ENCODE measurements at regions not wholly inside any gene's neighbourhood (a gene's known extent, or its start where the extent isn't known, plus 50 kb on each side); places are given as distances from the start of the nearest gene placed in this dataset.

- 77 to 82% (median 81%) methylated on average over 2 of the region's 2 CpGs for WGBS, 3 donors
- Histone ChIP-seq H3K9me3 (no peaks in the 10 kb centered on the region), H3K27me3 (ENCODE audit: insufficient read depth in 3 of 3, low read length in 2 of 3) (no peaks in the 10 kb centered on the region), H3K36me3 (ENCODE audit: insufficient read depth in 1 of 2, low read depth in 1 of 2) (no peaks in the 10 kb centered on the region), H3K4me3 (no peak overlapping the region), H3K4me1 (no peaks in the 10 kb centered on the region), H3K27ac (no peak overlapping the region)
- no peak for DNase-seq
- no peak for ATAC-seq
- intact Hi-C loops (cut with DNase I) = no loop called here
- TF ChIP-seq, protein P1, sequence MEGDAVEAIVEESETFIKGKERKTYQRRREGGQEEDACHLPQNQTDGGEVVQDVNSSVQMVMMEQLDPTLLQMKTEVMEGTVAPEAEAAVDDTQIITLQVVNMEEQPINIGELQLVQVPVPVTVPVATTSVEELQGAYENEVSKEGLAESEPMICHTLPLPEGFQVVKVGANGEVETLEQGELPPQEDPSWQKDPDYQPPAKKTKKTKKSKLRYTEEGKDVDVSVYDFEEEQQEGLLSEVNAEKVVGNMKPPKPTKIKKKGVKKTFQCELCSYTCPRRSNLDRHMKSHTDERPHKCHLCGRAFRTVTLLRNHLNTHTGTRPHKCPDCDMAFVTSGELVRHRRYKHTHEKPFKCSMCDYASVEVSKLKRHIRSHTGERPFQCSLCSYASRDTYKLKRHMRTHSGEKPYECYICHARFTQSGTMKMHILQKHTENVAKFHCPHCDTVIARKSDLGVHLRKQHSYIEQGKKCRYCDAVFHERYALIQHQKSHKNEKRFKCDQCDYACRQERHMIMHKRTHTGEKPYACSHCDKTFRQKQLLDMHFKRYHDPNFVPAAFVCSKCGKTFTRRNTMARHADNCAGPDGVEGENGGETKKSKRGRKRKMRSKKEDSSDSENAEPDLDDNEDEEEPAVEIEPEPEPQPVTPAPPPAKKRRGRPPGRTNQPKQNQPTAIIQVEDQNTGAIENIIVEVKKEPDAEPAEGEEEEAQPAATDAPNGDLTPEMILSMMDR (IDR thresholded peaks at IDR 0.05) = no peak
Observed at GRCh38 chr2:14773696-14774095, 141.2 kb downstream of the LRATD1 start.

DNA sequence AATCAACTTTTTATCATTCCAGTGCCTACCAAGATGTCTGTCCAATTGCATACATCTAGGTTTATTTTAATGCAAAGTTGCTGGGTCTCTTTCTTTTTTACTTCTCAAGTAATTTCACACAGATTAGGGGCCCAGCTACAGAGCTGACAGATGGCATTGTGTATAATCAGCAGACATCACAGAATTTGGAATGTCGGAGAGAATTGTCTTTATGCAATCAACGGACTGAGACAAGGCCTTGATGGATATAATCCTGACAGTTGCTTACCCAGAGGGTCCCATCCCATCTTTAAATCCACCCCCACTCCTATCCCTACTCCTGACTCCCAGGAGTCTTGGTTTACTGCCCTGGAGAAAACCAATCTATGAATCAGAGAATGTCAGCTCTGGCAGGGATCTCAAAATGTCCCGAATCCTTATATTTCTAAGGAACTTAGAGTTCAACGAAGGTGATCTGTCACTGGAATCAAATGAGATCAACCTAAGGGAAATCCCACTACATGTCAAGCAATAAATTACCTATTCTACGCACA lies 142.0 kb downstream of the LRATD1 start:
- no peaks in the 10 kb centered on the region for H3K4me1 ChIP-seq
- TF ChIP-seq, protein P1 (IDR thresholded peaks at IDR 0.05) = no peak
- DNase-seq (no peak), ATAC-seq (no peak)
- WGBS, 3 donors = 56 to 64% (median 63%) methylated on average over 5 of the region's 5 CpGs
- H3K27ac ChIP-seq = no peak overlapping the region
- intact Hi-C loops (cut with DNase I) = no loop called here
- H3K9me3 ChIP-seq = no peaks in the 10 kb centered on the region
- H3K27me3 ChIP-seq (ENCODE audit: insufficient read depth in 3 of 3, low read length in 2 of 3) = no peaks in the 10 kb centered on the region
- no peak overlapping the region for H3K4me3 ChIP-seq
- H3K36me3 ChIP-seq (ENCODE audit: insufficient read depth in 1 of 2, low read depth in 1 of 2) = no peaks in the 10 kb centered on the region

DNA sequence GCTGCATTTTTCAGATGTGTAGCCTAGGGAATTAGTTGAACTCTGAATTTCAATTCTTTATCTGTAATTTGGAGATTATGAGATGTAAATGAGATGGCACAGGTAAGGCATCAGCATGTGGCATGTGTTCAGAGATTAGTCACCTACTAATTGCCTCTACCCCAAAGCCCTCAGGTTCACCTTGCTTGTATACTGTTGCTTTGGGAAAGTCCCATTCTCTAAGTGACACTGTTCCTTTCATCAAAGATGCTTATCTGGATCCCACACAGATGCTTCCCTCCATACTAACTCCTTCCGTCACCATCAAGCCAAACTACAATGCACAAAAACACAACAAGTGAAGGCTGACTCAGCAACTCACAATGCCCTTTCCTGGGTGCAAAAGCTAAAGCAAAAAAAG lies 143.7 kb downstream of the LRATD1 start:
- no peaks in the 10 kb centered on the region for H3K27me3 ChIP-seq (ENCODE audit: insufficient read depth in 3 of 3, low read length in 2 of 3)
- no peak overlapping the region for H3K4me3 ChIP-seq
- WGBS, 3 donors = 0 to 80% (median 38%) methylated on average over 1 of the region's 1 CpG
- no peak for ATAC-seq
- H3K9me3 ChIP-seq = no peaks in the 10 kb centered on the region
- DNase-seq = no peak
- no peak overlapping the region for H3K27ac ChIP-seq
- TF ChIP-seq, protein P1 (IDR thresholded peaks at IDR 0.05) = no peak
- intact Hi-C loops (cut with DNase I) = no loop called here
- no peaks in the 10 kb centered on the region for H3K4me1 ChIP-seq
- no peaks in the 10 kb centered on the region for H3K36me3 ChIP-seq (ENCODE audit: insufficient read depth in 1 of 2, low read depth in 1 of 2)

- Histone ChIP-seq H3K4me1 (no peaks in the 10 kb centered on the region), H3K9me3 (no peaks in the 10 kb centered on the region), H3K36me3 (ENCODE audit: insufficient read depth in 1 of 2, low read depth in 1 of 2) (no peaks in the 10 kb centered on the region), H3K27me3 (ENCODE audit: insufficient read depth in 3 of 3, low read length in 2 of 3) (no peaks in the 10 kb centered on the region), H3K27ac (no peak overlapping the region), H3K4me3 (no peak overlapping the region)
- ATAC-seq = no peak
- 86 to 94% (median 92%) methylated on average over 2 of the region's 2 CpGs for WGBS, 3 donors
- no peak for DNase-seq
- intact Hi-C loops (cut with DNase I) = no loop called here
- TF ChIP-seq, protein P1 (IDR thresholded peaks at IDR 0.05) = no peak
Observed at GRCh38 chr2:14778015-14778414, 145.5 kb downstream of the LRATD1 start.

DNA sequence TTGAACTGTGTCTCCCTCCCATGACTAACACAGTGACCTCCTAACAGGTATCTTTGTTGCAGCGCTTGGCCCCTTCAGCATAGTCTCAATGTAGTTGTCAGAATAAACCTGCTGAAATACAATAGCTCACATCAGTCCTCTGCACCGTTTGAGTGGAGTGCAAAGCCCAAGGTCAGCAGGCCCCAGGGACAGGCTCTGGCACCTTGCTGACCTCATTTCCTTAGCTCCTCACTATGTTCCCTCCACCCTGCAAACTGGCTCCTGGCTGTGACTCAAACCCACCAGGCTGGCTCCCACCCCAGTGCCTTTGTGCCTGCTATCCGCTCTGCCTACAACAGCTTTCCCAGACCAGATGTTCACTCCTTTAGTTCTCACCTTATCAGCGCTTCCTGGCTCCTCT lies 146.7 kb downstream of the LRATD1 start:
- Histone ChIP-seq H3K9me3 (no peaks in the 10 kb centered on the region), H3K27ac (no peak overlapping the region), H3K4me3 (no peak overlapping the region), H3K27me3 (ENCODE audit: insufficient read depth in 3 of 3, low read length in 2 of 3) (no peaks in the 10 kb centered on the region), H3K36me3 (ENCODE audit: insufficient read depth in 1 of 2, low read depth in 1 of 2) (no peaks in the 10 kb centered on the region), H3K4me1 (no peaks in the 10 kb centered on the region)
- no peak for ATAC-seq
- 68 to 72% (median 72%) methylated on average over 4 of the region's 4 CpGs for WGBS, 3 donors
- TF ChIP-seq, protein P1 (IDR thresholded peaks at IDR 0.05) = no peak
- intact Hi-C loops (cut with DNase I) = no loop called here
- no peak for DNase-seq

All from psoas muscle (tissue), 7 donors.